Kidney epithelial cell (primary cell): ENCODE measurements at regions not wholly inside any gene's neighbourhood (a gene's known extent, or its start where the extent isn't known, plus 50 kb on each side); places are given as distances from the start of the nearest gene placed in this dataset.
"Not testable (repeated sequence)": the region's sequence is repeated elsewhere in the genome, so short reads cannot be mapped to it uniquely, and the experiment has no call there.

ENCODE experiments used
- DNase-seq: peaks from one replicate; pipeline ENCODE4 v3.0.0-alpha.2; 2010; ENCODE audit warnings: low read depth
- H3K27me3 ChIP-seq: 2 replicates; pipeline ENCODE4 v1.6.0; 2011; ENCODE audit warnings: low read length; ENCODE audit not compliant: control insufficient read depth, insufficient read depth
- H3K36me3 ChIP-seq: 2 replicates; pipeline ENCODE4 v1.5.1; 2011; ENCODE audit warnings: low read length; ENCODE audit not compliant: control insufficient read depth, insufficient read depth
- H3K4me3 ChIP-seq: 2 replicates; pipeline ENCODE4 v1.5.1; 2011; ENCODE audit warnings: low read depth, mild to moderate bottlenecking, control low read depth, low read length
- CTCF ChIP-seq: IDR thresholded peaks from 2 replicates; pipeline ENCODE4 v1.5.1; 2011; ENCODE audit warnings: mild to moderate bottlenecking, moderate library complexity, low read length, control low read depth, inconsistent platforms; ENCODE audit not compliant: insufficient read depth, poor library complexity, severe bottlenecking

- H3K27me3 ChIP-seq = no peaks in the 10 kb centered on the region
- no peaks in the 10 kb centered on the region for H3K36me3 ChIP-seq
- no peak for DNase-seq
These were observed 105.4 kb downstream of the ZNF429 start for GRCh38 chr19:21610787-21611186.

GRCh38 chr19:21610341-21610740, 104.9 kb downstream of the ZNF429 start:
- no peak for TF ChIP-seq CTCF
- no peaks in the 10 kb centered on the region for H3K36me3 ChIP-seq
- no peak overlapping the region for H3K4me3 ChIP-seq
- no peak for DNase-seq
- H3K27me3 ChIP-seq = no peaks in the 10 kb centered on the region

More at GRCh38 chr19:21610787-21611186, 105.4 kb downstream of the ZNF429 start:
- TF ChIP-seq CTCF = no peak
- no peak overlapping the region for H3K4me3 ChIP-seq

- Histone ChIP-seq H3K4me3 (no peak overlapping the region), H3K36me3 (no peaks in the 10 kb centered on the region), H3K27me3 (no peaks in the 10 kb centered on the region)
- no peak for TF ChIP-seq CTCF
- no peak for DNase-seq
These were observed 103.2 kb downstream of the ZNF429 start for GRCh38 chr19:21608571-21608970.

GRCh38 chr19:21607449-21607848, 102.0 kb downstream of the ZNF429 start:
- TF ChIP-seq CTCF = no peak
- H3K27me3 ChIP-seq = no peaks in the 10 kb centered on the region
- no peaks in the 10 kb centered on the region for H3K36me3 ChIP-seq
- H3K4me3 ChIP-seq = no peak overlapping the region
- no peak for DNase-seq

- not testable (repeated sequence) for H3K27me3 ChIP-seq, H3K4me3 ChIP-seq, DNase-seq, H3K36me3 ChIP-seq
These were observed 101.6 kb downstream of the ZNF429 start for GRCh38 chr19:21607011-21607410.

- not testable (repeated sequence) for H3K4me3 ChIP-seq, H3K27me3 ChIP-seq, DNase-seq, H3K36me3 ChIP-seq
These were observed 100.9 kb downstream of the ZNF429 start for GRCh38 chr19:21606326-21606725.

- Histone ChIP-seq H3K4me3 (peak overlapping the region; percentile 20), H3K36me3 (no peaks in the 10 kb centered on the region), H3K27me3 (no peaks in the 10 kb centered on the region)
- DNase-seq = no peak
- TF ChIP-seq CTCF = no peak
These were observed 99.6 kb downstream of the ZNF429 start for GRCh38 chr19:21604951-21605476.
